Activated T-helper 17 cell treated with anti-CD3 and anti-CD28 coated beads, Interleukin-2, amount 50 U/mL, for 72 hours (primary cell): ENCODE measurements at regions not wholly inside any gene's neighbourhood (a gene's known extent, or its start where the extent isn't known, plus 50 kb on each side); places are given as distances from the start of the nearest gene placed in this dataset.
"Not testable (repeated sequence)": the region's sequence is repeated elsewhere in the genome, so short reads cannot be mapped to it uniquely, and the experiment has no call there.

Experiments
- ATAC-seq: fragments of 150-1000 bp; cut with Tn5 transposase; replicated peaks from 2 replicates; pipeline ENCODE4 v1.10.0; 2021; ENCODE audit warnings: mild to moderate bottlenecking, moderate library complexity
- H3K27ac Mint-ChIP-seq: one replicate; pipeline ENCODE4 v1.8.0; 2022; ENCODE audit warnings: mixed read lengths
- H3K27me3 Mint-ChIP-seq: one replicate; pipeline ENCODE4 v1.8.0; 2022; ENCODE audit warnings: mixed read lengths
- H3K36me3 Mint-ChIP-seq: one replicate; pipeline ENCODE4 v1.8.0; 2022; ENCODE audit warnings: low read depth, mild to moderate bottlenecking, mixed read lengths
- H3K4me1 Mint-ChIP-seq: one replicate; pipeline ENCODE4 v1.8.0; 2022; ENCODE audit warnings: mixed read lengths
- H3K4me3 Mint-ChIP-seq: one replicate; pipeline ENCODE4 v1.8.0; 2022; ENCODE audit warnings: mild to moderate bottlenecking, mixed read lengths
- H3K9me3 Mint-ChIP-seq: one replicate; pipeline ENCODE4 v1.8.0; 2022; ENCODE audit warnings: mixed read lengths

DNA sequence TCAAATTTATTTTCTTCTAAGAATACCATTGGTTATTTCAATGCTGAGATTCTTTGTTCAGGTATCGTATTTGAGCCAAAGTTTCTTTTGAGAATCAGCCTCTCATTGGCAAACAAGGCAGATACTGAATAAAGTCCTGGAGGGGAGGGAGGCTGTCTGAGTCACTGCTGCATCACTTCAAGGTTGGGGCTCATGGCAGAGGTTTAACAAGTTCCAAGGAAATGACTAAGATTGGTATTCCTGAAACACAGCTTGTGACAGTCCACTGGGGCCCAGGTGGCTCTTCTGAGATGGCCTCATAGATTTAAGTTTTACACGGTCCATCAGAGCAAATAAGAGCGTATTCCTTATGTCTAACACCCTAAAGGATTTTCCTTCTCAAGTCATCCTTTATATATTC lies 213.8 kb upstream of the STAC start:
- Mint-ChIP-seq H3K4me1 (no peaks in the 10 kb centered on the region), H3K27ac (no peak overlapping the region), H3K27me3 (no peaks in the 10 kb centered on the region), H3K36me3 (no peaks in the 10 kb centered on the region), H3K4me3 (no peak overlapping the region), H3K9me3 (peaks cover 6% of the 10 kb centered on the region)
- no peak for ATAC-seq

DNA sequence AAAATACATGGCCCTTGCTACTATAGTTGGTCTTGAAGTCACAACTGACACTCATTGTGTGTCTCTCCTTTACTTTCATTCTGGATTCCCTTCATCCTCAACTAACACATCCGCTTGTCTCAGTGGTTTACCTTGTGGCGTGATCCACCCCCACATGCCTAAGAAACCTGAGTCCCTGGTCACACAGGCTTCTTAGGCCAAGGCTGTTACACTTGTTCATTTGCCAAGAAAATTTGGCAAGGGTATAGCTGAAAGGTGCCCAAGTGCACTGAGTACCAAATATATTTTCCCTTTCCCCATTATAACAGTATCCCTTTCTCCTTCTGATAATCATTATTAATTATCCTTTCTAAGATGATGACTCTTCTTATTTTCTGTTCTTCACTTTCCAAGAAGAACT lies 207.6 kb upstream of the STAC start:
- ATAC-seq, result no peak
- Mint-ChIP-seq H3K4me3 (no peak overlapping the region), H3K9me3 (peaks cover 4% of the 10 kb centered on the region), H3K27me3 (no peaks in the 10 kb centered on the region), H3K27ac (no peak overlapping the region), H3K4me1 (no peaks in the 10 kb centered on the region), H3K36me3 (no peaks in the 10 kb centered on the region)

DNA sequence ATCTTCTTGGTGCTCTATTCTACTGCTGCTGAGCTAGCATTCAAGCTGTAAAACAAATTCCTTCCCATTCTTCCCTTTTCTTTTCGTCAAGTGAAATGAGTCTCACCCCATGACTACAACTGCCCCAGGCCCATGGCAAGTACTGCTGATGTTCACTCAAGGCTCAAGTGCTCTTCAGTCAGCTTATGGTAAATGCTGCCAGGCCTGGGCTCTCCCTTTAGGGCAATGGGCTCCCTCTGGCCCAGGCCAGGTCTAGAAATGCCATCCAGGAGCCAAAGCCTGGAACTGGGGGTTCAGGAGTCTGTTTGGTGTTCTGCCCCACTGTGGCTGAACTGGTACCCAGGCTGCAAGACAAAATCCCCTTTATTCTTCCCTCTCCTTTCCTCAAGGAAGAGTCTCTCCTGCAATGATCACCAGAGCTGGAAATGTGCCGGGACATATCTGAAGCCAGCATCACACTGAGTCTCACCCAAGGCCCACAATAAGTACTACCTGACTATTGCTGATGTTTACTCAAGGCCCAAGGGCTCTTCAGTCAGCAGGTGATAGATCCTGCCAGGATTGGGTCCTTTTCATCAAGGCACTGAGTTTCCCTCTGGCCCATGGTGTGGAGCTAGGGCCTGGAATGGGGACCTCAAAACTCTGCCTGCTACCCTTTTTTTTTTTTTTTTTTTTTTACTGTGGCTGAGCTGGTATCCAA lies 205.0 kb upstream of the STAC start:
- ATAC-seq, result no peak
- H3K27ac Mint-ChIP-seq, result no peak overlapping the region
- no peaks in the 10 kb centered on the region for H3K4me1 Mint-ChIP-seq
- H3K36me3 Mint-ChIP-seq, result no peaks in the 10 kb centered on the region
- H3K27me3 Mint-ChIP-seq, result no peaks in the 10 kb centered on the region
- H3K9me3 Mint-ChIP-seq, result peaks cover 4% of the 10 kb centered on the region
- no peak overlapping the region for H3K4me3 Mint-ChIP-seq

DNA sequence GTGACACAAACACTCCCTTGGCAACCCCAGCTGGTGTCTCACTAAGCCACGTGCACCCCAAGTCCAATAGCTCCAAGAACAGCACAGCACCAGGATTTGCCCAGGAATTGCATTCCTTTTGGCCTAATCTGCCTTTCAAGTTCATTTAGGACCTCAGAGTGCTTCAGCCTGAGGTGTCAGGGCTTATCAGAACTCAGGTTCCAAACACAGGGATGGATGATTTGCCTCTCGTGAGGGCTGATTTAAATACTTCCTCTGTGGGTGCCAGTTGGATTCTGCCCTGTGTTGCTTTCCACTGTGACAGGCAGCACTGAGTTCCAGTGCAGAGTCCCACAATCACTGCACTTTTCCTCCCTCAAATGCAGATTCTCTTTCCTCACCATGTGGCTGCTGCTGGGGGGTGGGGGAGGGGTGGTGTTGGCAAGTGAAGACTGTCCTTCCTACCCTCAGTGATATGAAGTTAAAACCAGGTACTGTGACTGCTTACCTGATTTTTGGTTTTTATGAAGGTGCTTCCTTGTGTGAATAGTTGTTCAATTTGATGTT lies 204.3 kb upstream of the STAC start:
- H3K27ac Mint-ChIP-seq, result no peak overlapping the region
- H3K9me3 Mint-ChIP-seq, result peaks cover 4% of the 10 kb centered on the region
- ATAC-seq, result no peak
- H3K27me3 Mint-ChIP-seq, result no peaks in the 10 kb centered on the region
- H3K4me3 Mint-ChIP-seq, result no peak overlapping the region
- no peaks in the 10 kb centered on the region for H3K4me1 Mint-ChIP-seq
- no peaks in the 10 kb centered on the region for H3K36me3 Mint-ChIP-seq

DNA sequence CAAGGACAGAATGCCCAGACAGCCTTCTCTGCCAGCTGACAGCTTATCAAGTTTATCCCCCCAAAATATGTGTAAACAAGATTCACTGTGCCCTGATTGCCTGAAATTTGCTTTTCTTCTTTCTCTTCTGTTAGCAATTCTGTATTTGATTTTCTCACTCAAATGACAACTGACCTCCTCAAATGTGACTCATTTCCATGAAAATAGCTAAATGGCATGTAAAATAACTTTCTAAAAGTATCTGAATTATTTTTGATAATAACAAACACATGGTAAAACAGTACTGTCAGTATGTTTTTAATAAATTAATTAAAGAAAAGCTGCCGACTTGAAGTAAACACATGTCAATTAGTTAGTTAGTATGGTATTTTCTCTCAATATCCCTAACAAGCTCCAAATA lies 202.3 kb upstream of the STAC start:
- H3K27ac Mint-ChIP-seq, result no peak overlapping the region
- no peaks in the 10 kb centered on the region for H3K4me1 Mint-ChIP-seq
- ATAC-seq, result no peak
- H3K36me3 Mint-ChIP-seq, result no peaks in the 10 kb centered on the region
- no peaks in the 10 kb centered on the region for H3K27me3 Mint-ChIP-seq
- H3K4me3 Mint-ChIP-seq, result no peak overlapping the region
- peaks cover 4% of the 10 kb centered on the region for H3K9me3 Mint-ChIP-seq

DNA sequence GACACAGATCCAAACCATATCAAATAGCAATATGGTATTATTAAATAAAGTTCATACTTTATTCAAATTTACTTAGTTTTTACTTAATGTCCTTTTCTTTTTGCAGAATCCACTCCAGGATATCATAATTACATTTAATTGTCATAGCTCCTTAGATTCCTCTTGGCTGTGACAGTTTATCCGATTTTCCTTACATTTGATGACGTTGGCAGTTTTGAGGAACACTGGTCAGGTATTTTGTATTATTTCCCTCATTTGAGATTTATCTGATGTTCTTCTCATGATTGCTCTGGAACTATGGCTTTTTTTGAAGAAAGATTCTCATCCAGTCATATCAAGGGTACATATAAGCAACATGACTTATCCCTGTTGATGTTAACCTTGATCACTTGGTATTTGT lies 198.3 kb upstream of the STAC start:
- no peak for ATAC-seq
- H3K27ac Mint-ChIP-seq, result no peak overlapping the region

DNA sequence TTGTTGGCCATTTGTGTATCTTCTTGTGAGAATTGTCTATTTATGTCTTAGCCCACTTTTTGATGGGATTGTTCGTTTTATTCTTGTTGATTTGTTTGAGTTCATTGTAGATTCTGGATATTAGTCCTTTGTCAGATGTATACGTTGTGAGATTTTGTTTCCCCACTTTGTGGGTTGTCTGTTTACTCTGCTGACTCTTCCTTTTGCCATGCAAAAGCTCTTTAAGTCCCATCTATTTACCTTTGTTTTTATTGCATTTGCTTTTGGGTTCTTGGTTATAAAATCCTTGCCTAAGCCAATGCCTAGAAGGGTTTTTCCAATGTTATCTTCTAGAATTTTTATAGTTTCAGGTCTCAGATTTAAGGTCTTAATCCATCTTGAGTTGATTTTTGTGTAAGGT lies 193.1 kb upstream of the STAC start:
- not testable (repeated sequence) for ATAC-seq, H3K36me3 Mint-ChIP-seq, H3K27me3 Mint-ChIP-seq, H3K4me3 Mint-ChIP-seq, H3K27ac Mint-ChIP-seq, H3K4me1 Mint-ChIP-seq
- H3K9me3 Mint-ChIP-seq, result peaks cover 11% of the 10 kb centered on the region

More for the DNA sequence above, 198.3 kb upstream of the STAC start:
- Mint-ChIP-seq H3K27me3 (no peaks in the 10 kb centered on the region), H3K4me1 (no peaks in the 10 kb centered on the region), H3K36me3 (no peaks in the 10 kb centered on the region), H3K9me3 (no peaks in the 10 kb centered on the region), H3K4me3 (no peak overlapping the region)

DNA sequence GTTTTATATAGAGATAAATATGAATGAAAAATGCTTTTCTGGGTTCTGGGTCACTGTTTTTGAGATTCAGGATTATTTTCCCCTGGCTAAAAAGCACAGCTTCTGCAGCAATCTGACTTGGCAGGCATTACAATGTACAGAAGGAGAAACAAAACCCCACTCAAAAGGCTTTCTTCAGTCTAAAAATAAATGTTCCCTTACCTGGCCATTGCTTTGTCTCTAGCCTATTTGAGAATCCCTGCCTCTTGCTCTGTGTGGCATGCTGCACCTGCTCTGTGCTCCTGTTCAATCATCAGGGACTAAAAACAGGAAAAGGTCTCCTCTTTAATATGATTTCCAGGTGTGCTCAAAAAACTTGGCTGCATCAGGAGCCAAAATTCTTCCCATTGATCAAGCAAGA lies 187.4 kb upstream of the STAC start:
- Mint-ChIP-seq H3K4me1 (no peaks in the 10 kb centered on the region), H3K27me3 (no peaks in the 10 kb centered on the region), H3K36me3 (no peaks in the 10 kb centered on the region), H3K27ac (no peak overlapping the region), H3K4me3 (no peak overlapping the region), H3K9me3 (peaks cover 11% of the 10 kb centered on the region)
- ATAC-seq, result no peak

DNA sequence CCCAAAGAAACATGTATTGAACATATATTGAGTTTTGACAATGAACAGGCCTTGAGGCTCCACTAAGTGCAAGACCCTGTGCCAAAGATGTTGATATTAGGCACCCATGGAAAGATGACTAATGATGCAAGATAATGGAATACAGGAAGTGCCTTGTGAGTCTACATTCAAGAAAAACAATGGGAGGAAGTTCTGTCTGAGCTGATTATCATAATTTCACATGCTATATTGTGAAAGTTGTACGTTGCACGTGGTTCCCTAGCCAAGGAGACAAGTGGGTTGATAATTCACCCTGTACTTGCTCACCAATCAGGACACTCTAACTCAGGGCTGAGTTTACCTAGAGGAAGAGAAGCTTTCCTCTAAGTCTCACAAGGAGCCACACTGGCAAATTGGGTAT lies 186.9 kb upstream of the STAC start:
- H3K36me3 Mint-ChIP-seq, result no peaks in the 10 kb centered on the region
- H3K9me3 Mint-ChIP-seq, result peaks cover 11% of the 10 kb centered on the region
- no peak overlapping the region for H3K27ac Mint-ChIP-seq
- H3K4me3 Mint-ChIP-seq, result no peak overlapping the region
- H3K4me1 Mint-ChIP-seq, result no peaks in the 10 kb centered on the region
- H3K27me3 Mint-ChIP-seq, result no peaks in the 10 kb centered on the region
- no peak for ATAC-seq

DNA sequence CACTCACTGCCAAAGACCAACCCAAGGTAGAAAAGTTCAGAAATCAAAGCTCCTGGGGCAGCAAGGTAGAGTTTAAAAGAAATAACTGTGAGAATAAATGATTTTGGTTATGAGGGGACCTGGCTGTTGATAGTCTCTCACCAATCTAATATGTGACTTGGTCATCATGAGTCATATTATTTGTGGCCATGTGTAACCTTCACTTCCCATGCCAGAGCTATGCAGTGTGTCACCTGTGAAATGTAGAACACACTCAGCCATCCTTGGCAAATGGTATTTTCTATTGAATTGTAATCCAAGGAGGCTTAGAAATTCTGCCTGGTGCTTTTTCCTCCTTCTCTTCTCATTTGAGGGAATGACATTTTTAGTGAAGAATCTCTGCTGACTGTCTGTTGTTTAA lies 184.2 kb upstream of the STAC start:
- H3K27me3 Mint-ChIP-seq, result no peaks in the 10 kb centered on the region
- H3K9me3 Mint-ChIP-seq, result no peaks in the 10 kb centered on the region
- H3K4me1 Mint-ChIP-seq, result no peaks in the 10 kb centered on the region
- H3K27ac Mint-ChIP-seq, result no peak overlapping the region
- H3K4me3 Mint-ChIP-seq, result no peak overlapping the region
- no peak for ATAC-seq
- no peaks in the 10 kb centered on the region for H3K36me3 Mint-ChIP-seq

DNA sequence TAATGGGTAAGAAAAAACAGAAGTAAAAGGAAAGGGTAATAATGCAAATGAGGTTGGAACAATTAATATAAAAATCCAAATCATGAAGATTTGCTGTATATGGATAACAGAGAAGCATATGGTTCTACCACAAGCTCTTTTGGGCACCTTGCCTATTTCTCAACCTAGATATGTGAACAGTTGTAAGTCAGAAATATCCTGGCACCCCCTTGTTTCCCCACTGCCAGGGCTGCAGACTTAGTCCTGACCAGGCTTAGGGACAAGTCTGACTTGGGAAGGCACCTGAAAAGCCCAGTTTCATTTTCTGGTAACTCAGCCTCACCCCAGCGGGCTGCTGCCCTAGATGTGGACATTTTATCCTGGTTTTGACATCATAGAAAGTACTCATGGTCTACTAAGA lies 183.2 kb upstream of the STAC start:
- no peak for ATAC-seq
- H3K4me1 Mint-ChIP-seq, result no peaks in the 10 kb centered on the region
- H3K36me3 Mint-ChIP-seq, result no peaks in the 10 kb centered on the region
- no peaks in the 10 kb centered on the region for H3K9me3 Mint-ChIP-seq
- H3K4me3 Mint-ChIP-seq, result no peak overlapping the region
- H3K27me3 Mint-ChIP-seq, result no peaks in the 10 kb centered on the region
- H3K27ac Mint-ChIP-seq, result no peak overlapping the region

DNA sequence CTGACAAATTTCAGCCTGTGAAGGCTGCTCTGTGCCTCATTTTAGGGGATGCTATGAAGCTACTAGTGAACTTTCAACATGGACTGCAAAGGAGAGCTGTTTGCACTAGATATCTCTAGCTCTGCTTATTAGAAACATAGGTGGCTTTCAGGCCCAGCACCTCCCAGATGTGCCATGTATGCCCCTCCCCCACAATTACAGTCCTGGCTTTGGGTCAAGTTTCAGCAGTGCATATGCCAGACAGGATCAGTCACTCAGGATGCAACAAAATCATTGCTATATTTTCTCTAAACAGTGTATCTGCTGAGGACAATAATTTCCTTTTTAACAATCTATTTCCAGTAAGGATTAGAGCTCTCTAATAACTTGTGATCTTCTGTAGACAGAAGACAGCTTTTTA lies 178.8 kb upstream of the STAC start:
- Mint-ChIP-seq H3K36me3 (no peaks in the 10 kb centered on the region), H3K4me3 (no peak overlapping the region), H3K4me1 (no peaks in the 10 kb centered on the region), H3K27ac (no peak overlapping the region), H3K27me3 (no peaks in the 10 kb centered on the region), H3K9me3 (no peaks in the 10 kb centered on the region)
- ATAC-seq, result no peak

DNA sequence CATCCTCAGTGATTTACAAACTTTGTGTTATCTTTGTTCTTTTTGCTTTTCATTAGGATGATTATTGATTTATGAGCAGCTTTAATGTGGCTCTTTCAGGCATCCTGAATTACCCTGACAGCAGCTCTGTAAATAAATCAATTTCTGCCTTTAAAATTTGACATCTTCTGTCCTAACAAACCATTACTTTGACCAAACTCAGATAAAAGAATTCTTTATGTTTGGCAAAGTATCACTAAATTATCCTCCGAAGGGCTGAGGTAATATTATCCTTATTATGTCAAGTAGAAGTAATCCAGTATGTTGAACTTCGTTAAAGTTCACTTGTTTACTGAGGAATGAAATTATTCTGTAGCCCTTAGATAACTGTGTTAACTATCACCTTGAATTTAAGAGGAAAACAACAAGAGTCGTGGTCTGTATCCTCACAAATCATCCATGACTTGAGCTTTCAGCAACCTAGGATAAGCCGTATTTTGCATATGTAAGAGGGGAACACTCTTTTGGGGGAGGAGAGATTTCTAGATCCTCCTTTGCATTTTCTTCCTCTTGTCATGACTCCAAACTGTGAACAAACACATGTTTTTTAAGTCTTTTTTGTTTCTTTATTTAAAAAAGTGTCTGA lies 173.2 kb upstream of the STAC start:
- Mint-ChIP-seq H3K9me3 (no peaks in the 10 kb centered on the region), H3K4me1 (no peaks in the 10 kb centered on the region), H3K27me3 (no peaks in the 10 kb centered on the region), H3K36me3 (no peaks in the 10 kb centered on the region), H3K27ac (no peak overlapping the region), H3K4me3 (no peak overlapping the region)
- ATAC-seq, result no peak

DNA sequence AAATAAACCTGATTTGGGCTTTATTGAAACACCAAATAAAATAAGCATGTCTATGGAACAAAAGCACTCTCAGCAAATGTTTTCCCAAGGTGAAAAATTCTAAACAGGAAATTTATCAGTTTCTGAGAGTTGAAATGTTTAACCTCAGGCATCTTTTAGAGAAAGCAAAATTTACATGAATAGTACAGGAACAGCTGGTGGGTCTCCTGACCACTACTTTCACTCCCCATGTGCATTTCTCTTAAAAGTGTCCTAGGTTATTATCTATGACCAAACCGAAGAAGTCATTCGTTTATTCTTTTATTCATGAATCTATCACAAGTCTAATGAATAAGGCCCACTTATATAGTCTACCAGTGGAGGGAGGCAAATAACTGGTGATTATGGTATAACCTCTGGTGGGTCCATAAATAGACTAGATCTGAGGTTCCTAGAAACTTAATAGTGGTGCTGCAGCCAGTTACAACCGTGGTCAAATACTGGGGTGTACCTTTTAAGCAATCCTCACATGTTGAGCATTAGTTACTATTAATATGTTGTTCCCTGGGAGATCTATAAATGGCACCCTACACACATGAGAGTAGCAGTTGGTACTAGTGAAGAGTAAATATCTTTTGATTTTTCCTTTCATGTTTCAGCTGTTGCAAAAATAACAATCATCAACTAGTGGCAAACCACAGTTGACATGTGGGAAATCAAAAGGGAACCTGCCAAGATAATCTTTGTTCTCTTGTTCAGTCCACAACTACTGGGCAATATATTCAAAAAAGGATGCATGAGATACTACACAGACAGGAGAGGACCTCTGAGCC lies 169.3 kb upstream of the STAC start:
- no peak for ATAC-seq
- Mint-ChIP-seq H3K4me1 (no peaks in the 10 kb centered on the region), H3K27ac (no peak overlapping the region), H3K36me3 (no peaks in the 10 kb centered on the region), H3K4me3 (no peak overlapping the region), H3K27me3 (no peaks in the 10 kb centered on the region), H3K9me3 (no peaks in the 10 kb centered on the region)

DNA sequence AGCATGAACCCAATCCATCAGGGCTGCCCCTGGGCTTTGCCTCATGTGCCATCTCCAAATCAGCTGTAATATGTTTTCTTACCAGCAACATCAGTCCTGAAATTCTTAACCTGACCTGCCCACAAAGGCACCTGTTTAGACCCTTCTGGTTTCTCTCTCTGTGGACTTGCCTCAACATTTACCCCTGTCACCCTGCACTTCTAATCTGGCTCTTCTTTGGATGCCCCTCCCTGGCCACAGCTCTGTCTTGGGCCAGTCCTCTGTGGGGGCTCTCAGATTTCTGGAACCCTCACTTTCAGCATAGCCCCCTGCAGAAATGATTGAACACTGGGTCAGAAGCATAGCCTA lies 168.7 kb upstream of the STAC start:
- Mint-ChIP-seq H3K27me3 (no peaks in the 10 kb centered on the region), H3K4me3 (no peak overlapping the region), H3K9me3 (no peaks in the 10 kb centered on the region), H3K36me3 (no peaks in the 10 kb centered on the region), H3K27ac (no peak overlapping the region), H3K4me1 (no peaks in the 10 kb centered on the region)
- ATAC-seq, result no peak
